Nephron progenitor cell (in vitro differentiated cells): ENCODE measurements at regions not wholly inside any gene's neighbourhood (a gene's known extent, or its start where the extent isn't known, plus 50 kb on each side); places are given as distances from the start of the nearest gene placed in this dataset.

ENCODE experiments used
- DNase-seq: peaks from one replicate; pipeline ENCODE4 v3.0.0; 2021
- H3K27ac Mint-ChIP-seq: 2 replicates; pipeline ENCODE4 v1.8.0; 2021; ENCODE audit warnings: mild to moderate bottlenecking, moderate library complexity, mixed read lengths
- H3K27me3 Mint-ChIP-seq: 2 replicates; pipeline ENCODE4 v1.8.0; 2021; ENCODE audit warnings: mild to moderate bottlenecking, low read depth, mixed read lengths; ENCODE audit not compliant: poor library complexity
- H3K36me3 Mint-ChIP-seq: 2 replicates; pipeline ENCODE4 v1.8.0; 2021; ENCODE audit warnings: low read depth, mixed read lengths
- H3K4me1 Mint-ChIP-seq: 2 replicates; pipeline ENCODE4 v1.8.0; 2021; ENCODE audit warnings: mixed read lengths
- H3K4me3 Mint-ChIP-seq: 2 replicates; pipeline ENCODE4 v1.8.0; 2021; ENCODE audit warnings: mild to moderate bottlenecking, moderate library complexity, mixed read lengths
- H3K9me3 Mint-ChIP-seq: 2 replicates; pipeline ENCODE4 v1.8.0; 2021; ENCODE audit warnings: mild to moderate bottlenecking, moderate library complexity, mixed read lengths
- TF ChIP-seq, protein P1 (sequence below): fragments of 200-600 bp; sonication (generic); IDR thresholded peaks from 2 replicates; pipeline ENCODE4 v1.5.0; 2021; ENCODE audit warnings: antibody characterized with exemption

DNA sequence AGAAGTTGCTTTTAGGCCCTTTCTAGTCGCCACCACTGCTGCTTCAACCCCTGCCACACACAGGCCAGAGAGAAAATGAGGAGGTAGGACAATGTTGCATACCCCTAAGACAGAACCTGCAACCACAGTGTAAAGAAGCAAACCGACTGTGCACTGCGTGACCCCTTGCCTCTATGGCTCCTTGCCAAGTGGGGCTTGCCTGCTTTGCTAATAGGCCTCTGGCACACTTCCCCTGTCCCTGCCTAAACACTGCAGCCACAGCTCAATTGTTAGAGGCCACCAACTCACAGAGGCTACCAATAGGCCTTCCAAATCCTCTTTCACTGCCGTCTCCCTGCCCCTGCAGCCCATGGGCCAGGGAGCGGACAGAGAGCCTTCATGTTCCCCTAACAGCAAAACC, 280.1 kb downstream of the CDH10 start:
- H3K9me3 Mint-ChIP-seq: no peaks in the 10 kb centered on the region
- no peaks in the 10 kb centered on the region for H3K36me3 Mint-ChIP-seq
- no peak overlapping the region for H3K27ac Mint-ChIP-seq
- TF ChIP-seq, protein P1, sequence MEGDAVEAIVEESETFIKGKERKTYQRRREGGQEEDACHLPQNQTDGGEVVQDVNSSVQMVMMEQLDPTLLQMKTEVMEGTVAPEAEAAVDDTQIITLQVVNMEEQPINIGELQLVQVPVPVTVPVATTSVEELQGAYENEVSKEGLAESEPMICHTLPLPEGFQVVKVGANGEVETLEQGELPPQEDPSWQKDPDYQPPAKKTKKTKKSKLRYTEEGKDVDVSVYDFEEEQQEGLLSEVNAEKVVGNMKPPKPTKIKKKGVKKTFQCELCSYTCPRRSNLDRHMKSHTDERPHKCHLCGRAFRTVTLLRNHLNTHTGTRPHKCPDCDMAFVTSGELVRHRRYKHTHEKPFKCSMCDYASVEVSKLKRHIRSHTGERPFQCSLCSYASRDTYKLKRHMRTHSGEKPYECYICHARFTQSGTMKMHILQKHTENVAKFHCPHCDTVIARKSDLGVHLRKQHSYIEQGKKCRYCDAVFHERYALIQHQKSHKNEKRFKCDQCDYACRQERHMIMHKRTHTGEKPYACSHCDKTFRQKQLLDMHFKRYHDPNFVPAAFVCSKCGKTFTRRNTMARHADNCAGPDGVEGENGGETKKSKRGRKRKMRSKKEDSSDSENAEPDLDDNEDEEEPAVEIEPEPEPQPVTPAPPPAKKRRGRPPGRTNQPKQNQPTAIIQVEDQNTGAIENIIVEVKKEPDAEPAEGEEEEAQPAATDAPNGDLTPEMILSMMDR: no peak
- H3K4me3 Mint-ChIP-seq: no peak overlapping the region
- H3K4me1 Mint-ChIP-seq: peaks cover 11% of the 10 kb centered on the region
- peaks cover 2% of the 10 kb centered on the region for H3K27me3 Mint-ChIP-seq
- DNase-seq: no peak

DNA sequence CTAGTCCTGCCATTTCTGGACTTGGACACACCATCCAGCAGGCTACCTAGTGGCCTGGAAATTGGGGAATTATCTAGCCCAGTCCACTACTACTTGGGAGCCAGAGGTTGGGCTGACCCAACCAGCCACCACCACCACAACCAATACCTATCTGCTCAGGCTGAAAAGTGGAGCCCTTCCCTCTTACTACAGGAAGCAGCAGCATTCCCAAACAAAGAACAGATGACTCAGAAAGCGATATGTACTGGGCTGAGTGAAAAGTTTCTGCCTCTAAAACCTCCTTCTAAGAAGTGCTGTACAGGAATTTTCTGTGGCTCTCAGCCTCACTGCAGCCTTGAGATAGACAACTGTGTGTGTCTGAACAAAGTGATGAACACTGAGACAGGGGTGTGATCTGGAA, 279.4 kb downstream of the CDH10 start:
- Mint-ChIP-seq H3K9me3 (no peaks in the 10 kb centered on the region), H3K27me3 (peaks cover 2% of the 10 kb centered on the region), H3K36me3 (no peaks in the 10 kb centered on the region), H3K4me1 (peaks cover 11% of the 10 kb centered on the region), H3K4me3 (no peak overlapping the region), H3K27ac (no peak overlapping the region)
- DNase-seq: no peak
- TF ChIP-seq, protein P1: no peak

DNA sequence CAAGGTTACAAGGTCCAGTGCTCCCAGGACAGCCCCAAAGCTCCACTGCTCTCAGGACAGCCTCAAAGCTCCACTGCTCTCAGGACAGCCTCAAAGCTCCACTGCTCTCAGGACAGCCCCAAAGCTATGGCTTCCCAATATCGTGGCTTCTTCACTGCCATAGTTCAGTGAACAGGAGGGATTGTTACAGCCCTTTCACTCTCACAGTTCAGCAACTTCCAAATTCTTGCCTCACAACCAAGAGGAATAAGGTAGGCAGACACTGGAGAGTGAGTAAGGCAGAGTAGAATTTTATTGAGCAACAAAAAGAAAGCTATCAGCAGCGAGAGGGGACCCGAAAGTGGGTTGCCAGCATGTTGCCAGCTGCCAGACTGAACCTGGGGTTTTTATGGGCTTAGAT, 277.6 kb downstream of the CDH10 start:
- Mint-ChIP-seq H3K27me3 (peaks cover 2% of the 10 kb centered on the region), H3K4me3 (no peak overlapping the region), H3K4me1 (peaks cover 11% of the 10 kb centered on the region), H3K9me3 (no peaks in the 10 kb centered on the region), H3K27ac (peak overlapping the region; percentile 94), H3K36me3 (no peaks in the 10 kb centered on the region)
- TF ChIP-seq, protein P1: no peak
- peak; percentile 12 for DNase-seq

DNA sequence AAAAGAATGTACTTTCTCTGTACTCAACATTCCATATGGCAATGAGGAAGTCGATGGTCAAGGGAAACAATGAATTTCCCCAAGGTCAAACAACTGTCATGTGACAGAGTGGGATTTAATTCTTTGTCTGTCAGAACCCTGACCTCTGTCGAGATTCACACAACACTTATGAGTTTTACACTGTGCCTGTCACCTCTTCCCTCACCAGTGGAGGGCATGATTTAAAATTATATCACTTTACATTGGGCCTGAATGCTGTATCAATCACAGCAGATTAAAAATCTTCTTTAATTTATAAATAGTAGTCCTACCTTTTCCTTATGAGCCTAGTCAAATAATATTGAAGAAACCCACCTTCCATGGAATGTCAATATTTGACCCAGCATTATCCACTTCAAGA, 276.7 kb downstream of the CDH10 start:
- H3K36me3 Mint-ChIP-seq: no peaks in the 10 kb centered on the region
- peaks cover 11% of the 10 kb centered on the region for H3K4me1 Mint-ChIP-seq
- H3K4me3 Mint-ChIP-seq: no peak overlapping the region
- no peak for DNase-seq
- TF ChIP-seq, protein P1: no peak
- H3K27me3 Mint-ChIP-seq: peaks cover 2% of the 10 kb centered on the region
- H3K9me3 Mint-ChIP-seq: no peaks in the 10 kb centered on the region
- no peak overlapping the region for H3K27ac Mint-ChIP-seq

DNA sequence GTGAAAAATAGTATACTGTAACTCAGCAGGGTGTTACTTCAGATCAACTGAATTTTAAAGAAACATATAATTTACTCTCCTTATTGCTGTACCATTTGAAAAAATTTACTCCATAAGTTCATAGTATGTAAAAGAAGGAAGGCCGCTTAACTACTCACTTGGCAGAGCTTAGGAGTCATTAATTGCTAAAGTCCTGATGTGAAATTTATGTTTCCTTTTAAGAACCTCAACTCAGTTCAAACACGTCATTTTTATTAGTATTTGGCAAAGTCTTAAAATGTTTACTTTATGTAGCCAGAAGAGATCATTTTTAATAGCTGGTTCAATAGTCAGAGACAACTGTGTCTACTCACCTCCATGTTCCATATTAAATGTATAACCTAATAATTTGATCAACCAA, 268.6 kb downstream of the CDH10 start:
- TF ChIP-seq, protein P1: no peak
- H3K36me3 Mint-ChIP-seq: no peaks in the 10 kb centered on the region
- no peak for DNase-seq
- H3K9me3 Mint-ChIP-seq: no peaks in the 10 kb centered on the region
- no peaks in the 10 kb centered on the region for H3K4me1 Mint-ChIP-seq
- H3K27ac Mint-ChIP-seq: no peak overlapping the region
- H3K27me3 Mint-ChIP-seq: no peaks in the 10 kb centered on the region
- no peak overlapping the region for H3K4me3 Mint-ChIP-seq

DNA sequence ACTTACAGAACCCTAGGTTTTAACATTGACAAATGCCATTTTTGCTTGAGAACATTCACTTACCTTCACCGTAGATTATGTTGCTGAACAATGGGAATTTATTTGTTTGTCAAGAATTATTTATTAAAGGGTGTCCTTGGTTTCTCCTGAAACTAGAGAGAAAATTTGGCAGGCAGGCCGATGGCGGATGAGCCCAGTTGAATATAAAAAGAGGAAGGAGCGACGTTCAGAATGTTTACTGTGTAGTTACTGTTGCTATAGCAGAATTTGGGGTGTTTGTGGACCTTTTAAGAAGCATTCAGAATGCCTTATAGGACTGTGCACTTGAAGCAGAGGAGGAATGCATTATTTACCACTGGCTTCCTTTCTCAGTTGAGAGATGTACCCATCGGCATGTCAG, 268.2 kb downstream of the CDH10 start:
- no peak overlapping the region for H3K4me3 Mint-ChIP-seq
- H3K4me1 Mint-ChIP-seq: no peaks in the 10 kb centered on the region
- H3K9me3 Mint-ChIP-seq: no peaks in the 10 kb centered on the region
- H3K27me3 Mint-ChIP-seq: no peaks in the 10 kb centered on the region
- DNase-seq: no peak
- no peak overlapping the region for H3K27ac Mint-ChIP-seq
- TF ChIP-seq, protein P1: no peak
- H3K36me3 Mint-ChIP-seq: no peaks in the 10 kb centered on the region
